Rectal smooth muscle tissue (tissue), 1 donor: ENCODE measurements at regions not wholly inside any gene's neighbourhood (a gene's known extent, or its start where the extent isn't known, plus 50 kb on each side); places are given as distances from the start of the nearest gene placed in this dataset.

ENCODE experiments used
- H3K27ac ChIP-seq: one replicate; pipeline ENCODE4 v1.7.0; 2013; ENCODE audit warnings: low read depth, low read length, inconsistent platforms
- H3K27me3 ChIP-seq: one replicate; pipeline ENCODE4 v1.7.0; 2013; ENCODE audit warnings: low read length; ENCODE audit not compliant: control insufficient read depth, insufficient read depth
- H3K36me3 ChIP-seq: one replicate; pipeline ENCODE4 v1.7.0; 2013; ENCODE audit warnings: low read length; ENCODE audit not compliant: control insufficient read depth, insufficient read depth
- H3K4me1 ChIP-seq: one replicate; pipeline ENCODE4 v1.7.0; 2013; ENCODE audit warnings: low read length; ENCODE audit not compliant: control insufficient read depth, insufficient read depth
- H3K4me3 ChIP-seq: one replicate; pipeline ENCODE4 v1.7.0; 2013; ENCODE audit warnings: low read length
- H3K9ac ChIP-seq: one replicate; pipeline ENCODE4 v1.7.0; 2013; ENCODE audit warnings: low read length

GRCh38 chr11:57111619-57112018 is 70.1 kb upstream of the LRRC55 start:
- H3K27ac ChIP-seq: no peak overlapping the region
- H3K27me3 ChIP-seq: no peaks in the 10 kb centered on the region
- no peaks in the 10 kb centered on the region for H3K4me1 ChIP-seq
- no peak overlapping the region for H3K9ac ChIP-seq
- H3K4me3 ChIP-seq: no peak overlapping the region
- H3K36me3 ChIP-seq: no peaks in the 10 kb centered on the region

- no peak overlapping the region for H3K27ac ChIP-seq
- no peak overlapping the region for H3K4me3 ChIP-seq
- no peaks in the 10 kb centered on the region for H3K36me3 ChIP-seq
- no peaks in the 10 kb centered on the region for H3K27me3 ChIP-seq
- no peaks in the 10 kb centered on the region for H3K4me1 ChIP-seq
- H3K9ac ChIP-seq: no peak overlapping the region
Measured at GRCh38 chr11:57116654-57117053, 65.1 kb upstream of the LRRC55 start.

- H3K4me3 ChIP-seq: no peak overlapping the region
Measured at GRCh38 chr11:57120192-57120965, 61.4 kb upstream of the LRRC55 start.

GRCh38 chr11:57121996-57122395 is 59.8 kb upstream of the LRRC55 start:
- H3K4me3 ChIP-seq: no peak overlapping the region
- H3K4me1 ChIP-seq: no peaks in the 10 kb centered on the region
- H3K36me3 ChIP-seq: no peaks in the 10 kb centered on the region
- no peaks in the 10 kb centered on the region for H3K27me3 ChIP-seq
- H3K27ac ChIP-seq: no peak overlapping the region
- no peak overlapping the region for H3K9ac ChIP-seq

More at GRCh38 chr11:57120192-57120965, 61.4 kb upstream of the LRRC55 start:
- Histone ChIP-seq H3K36me3 (no peaks in the 10 kb centered on the region), H3K4me1 (no peaks in the 10 kb centered on the region), H3K9ac (no peak overlapping the region), H3K27me3 (no peaks in the 10 kb centered on the region), H3K27ac (no peak overlapping the region)

- no peaks in the 10 kb centered on the region for H3K4me1 ChIP-seq
- H3K27me3 ChIP-seq: no peaks in the 10 kb centered on the region
- H3K4me3 ChIP-seq: no peak overlapping the region
- H3K36me3 ChIP-seq: no peaks in the 10 kb centered on the region
- H3K27ac ChIP-seq: no peak overlapping the region
- no peak overlapping the region for H3K9ac ChIP-seq
Measured at GRCh38 chr11:57123590-57123989, 58.2 kb upstream of the LRRC55 start.

- no peak overlapping the region for H3K9ac ChIP-seq
Measured at GRCh38 chr11:57124505-57124904, 57.2 kb upstream of the LRRC55 start.

GRCh38 chr11:57124917-57125316 is 56.8 kb upstream of the LRRC55 start:
- Histone ChIP-seq H3K36me3 (no peaks in the 10 kb centered on the region), H3K27me3 (no peaks in the 10 kb centered on the region), H3K9ac (no peak overlapping the region), H3K4me1 (no peaks in the 10 kb centered on the region), H3K27ac (no peak overlapping the region), H3K4me3 (no peak overlapping the region)

More at GRCh38 chr11:57124505-57124904, 57.2 kb upstream of the LRRC55 start:
- no peaks in the 10 kb centered on the region for H3K27me3 ChIP-seq
- H3K27ac ChIP-seq: no peak overlapping the region
- no peak overlapping the region for H3K4me3 ChIP-seq
- no peaks in the 10 kb centered on the region for H3K36me3 ChIP-seq
- no peaks in the 10 kb centered on the region for H3K4me1 ChIP-seq

GRCh38 chr11:57126766-57127400 is 54.9 kb upstream of the LRRC55 start:
- Histone ChIP-seq H3K4me1 (no peaks in the 10 kb centered on the region), H3K4me3 (no peak overlapping the region), H3K9ac (no peak overlapping the region), H3K27ac (no peak overlapping the region), H3K27me3 (no peaks in the 10 kb centered on the region), H3K36me3 (no peaks in the 10 kb centered on the region)

GRCh38 chr11:57131080-57131790 is 50.5 kb upstream of the LRRC55 start:
- no peaks in the 10 kb centered on the region for H3K27me3 ChIP-seq
- no peak overlapping the region for H3K27ac ChIP-seq
- no peaks in the 10 kb centered on the region for H3K4me1 ChIP-seq
- no peak overlapping the region for H3K9ac ChIP-seq
- H3K4me3 ChIP-seq: no peak overlapping the region
- H3K36me3 ChIP-seq: no peaks in the 10 kb centered on the region
